Heart right ventricle (tissue), 16 donors: ENCODE measurements at regions not wholly inside any gene's neighbourhood (a gene's known extent, or its start where the extent isn't known, plus 50 kb on each side); places are given as distances from the start of the nearest gene placed in this dataset.

ENCODE experiments used
- ATAC-seq, 8 donors: fragments of 200-7000 bp; cut with Tn5 transposase; one replicate each; pipeline ENCODE4 v1.9.1; 2020; ENCODE audit warnings: mild to moderate bottlenecking in 8 of 8, moderate library complexity in 8 of 8, moderate number of reproducible peaks in 1 of 8
- DNase-seq, 2 donors: peaks; one replicate each; pipeline ENCODE4 v3.0.0-alpha.2; 2020
- H3K27ac ChIP-seq, 10 donors: fragments of 200-600 bp; sonication (generic) in 2 of 10; one replicate each; pipeline versions ENCODE4 v1.5.0 to v1.8.0; 2020 to 2022; ENCODE audit warnings: mild to moderate bottlenecking in 3 of 10
- H3K27me3 ChIP-seq, 7 donors: fragments of 200-600 bp; one replicate each; pipeline ENCODE4 v1.8.0; 2021 to 2022; ENCODE audit warnings: mild to moderate bottlenecking in 2 of 7
- H3K36me3 ChIP-seq, 9 donors: fragments of 200-600 bp; sonication (generic) in 1 of 9; one replicate each; pipeline versions ENCODE4 v1.5.0 to v1.8.0; 2020 to 2022; ENCODE audit warnings: mild to moderate bottlenecking in 2 of 9
- H3K4me1 ChIP-seq, 9 donors: fragments of 200-600 bp; sonication (generic) in 1 of 9; one replicate each; pipeline versions ENCODE4 v1.5.0 to v1.8.0; 2020 to 2022; ENCODE audit warnings: mild to moderate bottlenecking in 4 of 9
- H3K4me3 ChIP-seq, 10 donors: fragments of 200-600 bp; sonication (generic) in 2 of 10; one replicate each; pipeline versions ENCODE4 v1.5.0 to v1.8.0; 2020 to 2022; ENCODE audit warnings: mild to moderate bottlenecking in 7 of 10, moderate library complexity in 2 of 10
- H3K9me3 ChIP-seq, 11 donors: fragments of 200-600 bp in 10 of 11; sonication (generic) in 2 of 11; one replicate each; pipeline versions ENCODE4 v1.5.0 to v1.8.0; 2013 to 2022; ENCODE audit warnings: mild to moderate bottlenecking in 2 of 11, control low read depth in 1 of 11, moderate library complexity in 1 of 11
- WGBS, 2 donors: extraction: QIAGEN DNeasy Blood & Tissue Kit; methylation state at CpG; one replicate each; pipeline ENCODE4 v1.1.7; 2013; ENCODE audit warnings: inconsistent platforms in 1 of 2; 5-methylcytosine and 5-hydroxymethylcytosine counted together
- intact Hi-C, 10 donors: fragments of 100-400 bp; cut with DNase I; formaldehyde crosslinking; loops; one replicate each; pipeline versions ENCODE4 v1.11.1 to v1.14.2; 2022
- TF ChIP-seq, protein P1 (sequence below), 9 donors: fragments of 200-600 bp; sonication (generic) in 2 of 9; IDR thresholded peaks; one replicate each; pipeline versions ENCODE4 v1.5.0 to v1.8.0; 2021 to 2022; ENCODE audit warnings: antibody characterized with exemption in 9 of 9, mild to moderate bottlenecking in 5 of 9, moderate library complexity in 1 of 9
- donor health status: Arrhythmogenic right ventricular cardiomyopathy.
- donor health status: ischemic (EF 13 %, LVEDD 7.1; RV severe dilation, severe dysfunction).
- donor health status: healthy with polysubstance abuse.
- donor health status: DM: no; HTN: yes; CAD: no.
- donor health status: DM: no; HTN: no; CAD: no.
- donor health status: ischemic (EF 25% LVEDD 6.9; RV normal size, moderate dysfunction).
- donor health status: ischemic (EF 25% LVEDD 5.7; RV mildly dilated, moderate dysfunction).
- donor health status: healthy.
- donor health status: DM: yes; HTN: yes; CAD: no.
- donor health status: Ischemic cardiomyopathy.
- donor health status: ischemic (EF 35%, LVEDD 5.7; RV mildly dilated, moderate dysfunction).
- donor health status: nonischemic (EF 11% LVEDD 7.7; RV severe dilation, severe dysfunction).
- donor health status: DM: yes; HTN: yes; CAD: no.
- donor health status: PGD.
- donor health status: ischemic (EF 29% LVEDD 5.4; RV normal size, mild dysfunction).
- donor health status: nonischemic (EF 23%, LVEDD 6.1; RV moderate dilation, normal function).

- no peaks in the 10 kb centered on the region for H3K9me3 ChIP-seq
- no peak overlapping the region for H3K4me3 ChIP-seq
- TF ChIP-seq, protein P1, sequence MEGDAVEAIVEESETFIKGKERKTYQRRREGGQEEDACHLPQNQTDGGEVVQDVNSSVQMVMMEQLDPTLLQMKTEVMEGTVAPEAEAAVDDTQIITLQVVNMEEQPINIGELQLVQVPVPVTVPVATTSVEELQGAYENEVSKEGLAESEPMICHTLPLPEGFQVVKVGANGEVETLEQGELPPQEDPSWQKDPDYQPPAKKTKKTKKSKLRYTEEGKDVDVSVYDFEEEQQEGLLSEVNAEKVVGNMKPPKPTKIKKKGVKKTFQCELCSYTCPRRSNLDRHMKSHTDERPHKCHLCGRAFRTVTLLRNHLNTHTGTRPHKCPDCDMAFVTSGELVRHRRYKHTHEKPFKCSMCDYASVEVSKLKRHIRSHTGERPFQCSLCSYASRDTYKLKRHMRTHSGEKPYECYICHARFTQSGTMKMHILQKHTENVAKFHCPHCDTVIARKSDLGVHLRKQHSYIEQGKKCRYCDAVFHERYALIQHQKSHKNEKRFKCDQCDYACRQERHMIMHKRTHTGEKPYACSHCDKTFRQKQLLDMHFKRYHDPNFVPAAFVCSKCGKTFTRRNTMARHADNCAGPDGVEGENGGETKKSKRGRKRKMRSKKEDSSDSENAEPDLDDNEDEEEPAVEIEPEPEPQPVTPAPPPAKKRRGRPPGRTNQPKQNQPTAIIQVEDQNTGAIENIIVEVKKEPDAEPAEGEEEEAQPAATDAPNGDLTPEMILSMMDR (IDR thresholded peaks at IDR 0.05): no peak
- intact Hi-C loops: no loop called here
- no peaks in the 10 kb centered on the region for H3K36me3 ChIP-seq
- ATAC-seq (no peak), DNase-seq (no peak)
- peaks cover 0 to 4% (median 0%) of the 10 kb centered on the region in 9 donors for H3K4me1 ChIP-seq
- peaks cover 0 to 6% (median 0%) of the 10 kb centered on the region in 7 donors for H3K27me3 ChIP-seq
- no peak overlapping the region for H3K27ac ChIP-seq
- 71 to 73% methylated on average over 5 of the region's 5 CpGs for WGBS, 2 donors
Measured at GRCh38 chr15:94744080-94744793, 512.9 kb downstream of the MCTP2 start.

- TF ChIP-seq, protein P1 (IDR thresholded peaks at IDR 0.05): no peak
- Histone ChIP-seq H3K9me3 (no peaks in the 10 kb centered on the region), H3K27ac (no peak overlapping the region), H3K4me3 (no peak overlapping the region), H3K36me3 (no peaks in the 10 kb centered on the region), H3K27me3 (peaks cover 0 to 6% (median 0%) of the 10 kb centered on the region in 7 donors), H3K4me1 (peaks cover 0 to 15% (median 0%) of the 10 kb centered on the region in 9 donors)
- 45 to 63% methylated on average over 7 of the region's 7 CpGs for WGBS, 2 donors
- intact Hi-C loops: no loop called here
- ATAC-seq (no peak), DNase-seq (no peak)
Measured at GRCh38 chr15:94745371-94745770, 514.0 kb downstream of the MCTP2 start.

DNA sequence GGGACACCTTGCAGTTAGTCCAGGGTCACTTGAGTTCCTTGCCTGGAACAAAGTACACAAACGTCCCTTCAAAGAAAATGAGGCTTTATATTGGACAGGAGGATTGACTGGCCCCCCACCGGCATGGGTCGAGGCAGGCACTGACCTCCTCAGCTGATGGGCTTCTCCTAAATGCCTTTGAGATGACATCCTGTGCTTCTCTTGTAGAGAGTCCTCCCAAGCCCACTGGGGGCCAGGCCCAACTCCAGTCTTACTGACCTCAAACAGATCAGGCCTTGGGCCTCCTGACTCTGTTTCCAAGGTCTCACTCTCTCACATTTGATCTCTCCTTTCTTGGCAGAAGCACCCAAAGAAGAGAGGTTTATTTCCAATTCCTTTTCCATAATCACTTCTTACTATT, 516.1 kb downstream of the MCTP2 start:
- Histone ChIP-seq H3K36me3 (no peaks in the 10 kb centered on the region), H3K27ac (no peak overlapping the region), H3K9me3 (no peaks in the 10 kb centered on the region), H3K4me3 (no peak overlapping the region), H3K4me1 (peaks cover 0 to 16% (median 0%) of the 10 kb centered on the region in 9 donors), H3K27me3 (peaks cover 0 to 6% (median 0%) of the 10 kb centered on the region in 7 donors)
- no peak for DNase-seq
- intact Hi-C loops: no loop called here
- 83 to 84% methylated on average over 3 of the region's 3 CpGs for WGBS, 2 donors
- no peak for ATAC-seq
- TF ChIP-seq, protein P1 (IDR thresholded peaks at IDR 0.05): no peak

GRCh38 chr15:94749811-94750617, 518.7 kb downstream of the MCTP2 start:
- no peaks in the 10 kb centered on the region for H3K36me3 ChIP-seq
- DNase-seq: no peak
- WGBS, 2 donors: 68 to 78% methylated on average over 5 of the region's 5 CpGs
- no peaks in the 10 kb centered on the region for H3K27me3 ChIP-seq
- intact Hi-C loops: no loop called here
- ATAC-seq: peak in 6 of 8 donors; percentile 67 to 92 (median 73)
- H3K27ac ChIP-seq: peak overlapping the region in 1 of 10 donors; percentile 27
- peaks cover 0 to 16% (median 0%) of the 10 kb centered on the region in 9 donors for H3K4me1 ChIP-seq
- no peaks in the 10 kb centered on the region for H3K9me3 ChIP-seq
- H3K4me3 ChIP-seq: no peak overlapping the region
- TF ChIP-seq, protein P1 (IDR thresholded peaks at IDR 0.05): no peak
